T47D (cell line): ENCODE measurements at regions not wholly inside any gene's neighbourhood (a gene's known extent, or its start where the extent isn't known, plus 50 kb on each side); places are given as distances from the start of the nearest gene placed in this dataset.
A peak's percentile ranks its signal among the peaks of the same experiment; 100 is the strongest.

ENCODE experiments used
- DNase-seq, 2 experiments: peaks; one replicate each; pipeline versions ENCODE4 v3.0.0 to v3.0.0-alpha.2; 2011 to 2012; ENCODE audit warnings: low read depth in 1 of 2, low spot score in 1 of 2
- JUND ChIP-seq: IDR thresholded peaks from 2 replicates; pipeline ENCODE4 v1.6.1; 2012; ENCODE audit warnings: low read depth
- in situ Hi-C: cut with HindIII; loops from 2 replicates; pipeline ENCODE4 v1.10.0; 2016; ENCODE audit warnings: low sequenced_read_pairs, low pct_unique_long_range_greater_than_20kb

GRCh38 chr14:95979339-95980042, 59.7 kb upstream of the C14orf132 start:
- in situ Hi-C loops: no loop called here
- peak in 1 of 2 experiments; percentile 14 for DNase-seq
- TF ChIP-seq JUND: no peak

- in situ Hi-C loops: no loop called here
- DNase-seq: no peak
These were observed 58.8 kb upstream of the C14orf132 start for GRCh38 chr14:95980402-95980801.

GRCh38 chr14:95981965-95982364, 57.2 kb upstream of the C14orf132 start:
- DNase-seq: no peak
- in situ Hi-C loops: no loop called here
- TF ChIP-seq JUND: no peak

More at GRCh38 chr14:95980402-95980801, 58.8 kb upstream of the C14orf132 start:
- TF ChIP-seq JUND: no peak

- no peak for DNase-seq
- no peak for TF ChIP-seq JUND
- in situ Hi-C loops: no loop called here
These were observed 55.0 kb upstream of the C14orf132 start for GRCh38 chr14:95984206-95984605.
